Gastrocnemius medialis (tissue), 4 donors: ENCODE measurements at regions not wholly inside any gene's neighbourhood (a gene's known extent, or its start where the extent isn't known, plus 50 kb on each side); places are given as distances from the start of the nearest gene placed in this dataset.

Experiments
- ATAC-seq, 2 donors: fragments of 150-250 bp; one replicate each; pipeline ENCODE4 v1.9.1; 2016
- DNase-seq, 2 donors: peaks; one replicate each; pipeline ENCODE4 v3.0.0-alpha.2; 2019
- H3K27ac ChIP-seq, 4 donors: fragments of 200-600 bp; sonication (generic); 1 replicate in 1 of 4; 2 replicates in 3 of 4; pipeline ENCODE4 v1.5.1; 2016 to 2018; ENCODE audit warnings: mild to moderate bottlenecking in 2 of 4, moderate library complexity in 1 of 4
- H3K27me3 ChIP-seq, 3 donors: fragments of 200-600 bp; sonication (generic) in 2 of 3; 1 replicate in 1 of 3; 2 replicates in 2 of 3; pipeline versions ENCODE4 v1.5.1 to v1.6.0; 2016 to 2019; ENCODE audit warnings: mild to moderate bottlenecking in 1 of 3, moderate library complexity in 1 of 3
- H3K36me3 ChIP-seq, 2 donors: fragments of 200-600 bp; sonication (generic) in 1 of 2; one replicate each; pipeline ENCODE4 v1.5.1; 2017 to 2018
- H3K4me1 ChIP-seq, 2 donors: fragments of 200-600 bp; sonication (generic) in 1 of 2; one replicate each; pipeline ENCODE4 v1.5.1; 2016 to 2017; ENCODE audit warnings: mild to moderate bottlenecking in 2 of 2
- H3K4me3 ChIP-seq, 4 donors: fragments of 200-600 bp; sonication (generic) in 3 of 4; 1 replicate in 1 of 4; 2 replicates in 3 of 4; pipeline ENCODE4 v1.5.1; 2016 to 2019; ENCODE audit warnings: mild to moderate bottlenecking in 2 of 4
- H3K9me3 ChIP-seq, 3 donors: fragments of 200-600 bp; sonication (generic) in 2 of 3; 1 replicate in 1 of 3; 2 replicates in 2 of 3; pipeline ENCODE4 v1.5.1; 2016 to 2019
- POLR2A ChIP-seq, 2 donors: fragments of 450-650 bp; IDR thresholded peaks; one replicate each; pipeline ENCODE4 v1.6.1; 2017; ENCODE audit warnings: antibody characterized with exemption in 2 of 2, mild to moderate bottlenecking in 2 of 2, moderate library complexity in 2 of 2
- in situ Hi-C, 4 donors: fragments of 200-750 bp; cut with MboI; loops; one replicate each; pipeline versions ENCODE4 v1.15.0 to v1.8.0; 2017; ENCODE audit warnings: low sequenced_read_pairs in 4 of 4
- intact Hi-C: fragments of 100-400 bp; cut with DNase I; formaldehyde crosslinking; loops from one replicate; pipeline ENCODE4 v1.15.1; 2023; ENCODE audit warnings: low total_unique reads
- TF ChIP-seq, protein P1 (sequence below), 5 experiments: fragments of 450-650 bp in 3 of 5; fragments of 200-600 bp in 2 of 5; sonication (generic) in 2 of 5; IDR thresholded peaks in 4 of 5; conservative IDR thresholded peaks in 1 of 5; 1 replicate in 4 of 5; 2 replicates in 1 of 5; pipeline ENCODE4 v1.5.1; 2016 to 2019; ENCODE audit warnings: antibody characterized with exemption in 5 of 5, mild to moderate bottlenecking in 3 of 5, moderate library complexity in 3 of 5

DNA sequence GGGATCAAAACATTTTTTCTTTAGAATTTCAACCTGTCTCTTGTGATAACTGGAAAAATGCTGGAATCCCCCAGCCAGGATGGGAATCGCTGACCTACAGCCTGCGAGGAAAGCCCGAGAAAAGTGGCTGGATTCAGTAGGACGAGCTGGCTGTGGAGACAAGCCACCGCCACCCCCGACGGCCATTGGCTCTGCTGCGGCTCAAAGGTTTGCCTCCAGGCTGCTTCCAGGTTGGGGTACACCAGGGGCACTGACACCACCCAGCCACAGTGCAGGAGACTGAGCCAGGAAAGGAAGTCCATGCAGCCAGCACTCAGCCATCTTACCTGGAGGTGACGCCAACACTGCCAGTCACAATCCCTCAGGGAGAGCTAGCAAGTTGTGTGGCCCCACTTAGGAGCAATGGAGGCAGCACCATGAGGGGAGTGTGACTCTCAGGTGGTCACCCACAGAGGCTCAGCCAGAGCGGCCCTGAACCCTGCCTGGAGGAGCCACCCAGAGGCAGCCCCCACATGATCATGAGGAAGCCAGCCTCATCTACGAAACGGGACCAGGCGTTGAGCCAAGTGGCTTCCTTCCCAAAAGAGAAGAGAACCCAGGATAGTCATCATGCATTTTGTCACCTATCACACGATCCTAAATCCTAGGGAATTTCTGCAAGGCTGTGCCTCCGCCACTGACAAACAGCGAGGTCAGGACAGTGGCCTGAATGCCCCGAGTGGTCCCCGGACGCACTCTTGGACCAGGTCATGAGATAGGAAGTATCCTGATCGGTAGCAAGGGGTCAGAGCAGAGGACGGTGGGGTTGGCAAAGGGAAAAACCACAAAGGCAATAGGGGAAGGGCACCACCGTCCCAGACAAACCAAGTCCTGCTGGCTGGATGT is 84.8 kb downstream of the RBFOX3 start:
- no peak overlapping the region for H3K4me3 ChIP-seq
- H3K9me3 ChIP-seq = no peaks in the 10 kb centered on the region
- no peak overlapping the region for H3K27ac ChIP-seq
- H3K4me1 ChIP-seq = no peaks in the 10 kb centered on the region
- in situ Hi-C loops = no loop called here
- DNase-seq = no peak
- intact Hi-C loops = no loop called here
- H3K36me3 ChIP-seq = no peaks in the 10 kb centered on the region
- TF ChIP-seq, protein P1, sequence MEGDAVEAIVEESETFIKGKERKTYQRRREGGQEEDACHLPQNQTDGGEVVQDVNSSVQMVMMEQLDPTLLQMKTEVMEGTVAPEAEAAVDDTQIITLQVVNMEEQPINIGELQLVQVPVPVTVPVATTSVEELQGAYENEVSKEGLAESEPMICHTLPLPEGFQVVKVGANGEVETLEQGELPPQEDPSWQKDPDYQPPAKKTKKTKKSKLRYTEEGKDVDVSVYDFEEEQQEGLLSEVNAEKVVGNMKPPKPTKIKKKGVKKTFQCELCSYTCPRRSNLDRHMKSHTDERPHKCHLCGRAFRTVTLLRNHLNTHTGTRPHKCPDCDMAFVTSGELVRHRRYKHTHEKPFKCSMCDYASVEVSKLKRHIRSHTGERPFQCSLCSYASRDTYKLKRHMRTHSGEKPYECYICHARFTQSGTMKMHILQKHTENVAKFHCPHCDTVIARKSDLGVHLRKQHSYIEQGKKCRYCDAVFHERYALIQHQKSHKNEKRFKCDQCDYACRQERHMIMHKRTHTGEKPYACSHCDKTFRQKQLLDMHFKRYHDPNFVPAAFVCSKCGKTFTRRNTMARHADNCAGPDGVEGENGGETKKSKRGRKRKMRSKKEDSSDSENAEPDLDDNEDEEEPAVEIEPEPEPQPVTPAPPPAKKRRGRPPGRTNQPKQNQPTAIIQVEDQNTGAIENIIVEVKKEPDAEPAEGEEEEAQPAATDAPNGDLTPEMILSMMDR (IDR thresholded peaks at IDR 0.05 in 4 of 5, conservative IDR thresholded peaks at IDR 0.05 in 1 of 5) = no peak
- no peak for TF ChIP-seq POLR2A (IDR thresholded peaks at IDR 0.05)
- peaks cover 24 to 49% (median 42%) of the 10 kb centered on the region in 3 donors for H3K27me3 ChIP-seq
- no peak for ATAC-seq

DNA sequence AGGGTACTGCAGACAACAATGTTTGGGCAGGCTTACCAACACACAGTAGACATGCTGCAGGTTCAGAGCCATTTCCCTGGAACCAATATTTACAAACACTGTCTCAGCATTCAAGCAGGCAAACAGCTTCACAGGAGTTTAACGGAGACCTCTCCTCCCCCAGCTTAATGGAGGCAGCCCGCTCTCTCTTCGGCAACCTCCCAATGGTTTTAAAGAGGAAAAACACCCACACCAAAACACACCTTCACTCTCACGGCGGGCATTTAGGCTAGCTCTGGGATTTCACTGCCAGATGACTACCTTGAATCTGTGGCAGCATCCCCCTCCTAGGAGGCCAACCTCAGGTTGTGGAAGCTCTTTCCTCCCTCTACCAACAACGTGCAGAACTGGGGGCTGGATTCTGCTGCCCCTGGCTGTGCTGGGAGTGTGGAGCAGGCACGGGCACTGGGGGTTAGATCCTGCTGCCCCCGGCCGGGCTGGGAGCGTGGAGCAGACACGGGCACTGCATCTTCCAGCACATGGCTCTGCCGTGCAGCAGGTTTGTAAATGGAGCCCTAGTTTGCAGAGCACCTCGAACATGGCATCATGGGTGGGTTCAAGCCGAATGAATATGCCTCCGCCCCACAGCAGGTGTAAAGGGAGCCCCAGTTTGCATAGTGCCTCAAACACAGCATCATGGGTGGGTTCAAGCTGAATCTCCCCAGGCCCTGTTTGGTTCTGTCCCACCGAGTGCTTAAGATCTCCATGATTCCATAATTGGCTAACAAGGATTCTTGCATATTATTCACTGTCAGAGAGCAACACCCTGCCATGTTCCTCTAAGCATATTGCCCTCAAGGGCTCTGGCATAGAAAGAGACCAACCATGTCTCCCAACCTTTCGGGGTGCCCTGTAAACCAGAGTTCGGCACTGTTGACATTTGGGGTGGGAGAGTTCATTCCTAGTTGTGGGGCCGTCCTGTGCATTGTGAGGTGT is 86.4 kb downstream of the RBFOX3 start:
- Histone ChIP-seq H3K4me1 (no peaks in the 10 kb centered on the region), H3K9me3 (no peaks in the 10 kb centered on the region), H3K27ac (no peak overlapping the region), H3K36me3 (no peaks in the 10 kb centered on the region), H3K4me3 (no peak overlapping the region), H3K27me3 (peaks cover 39 to 48% (median 47%) of the 10 kb centered on the region in 3 donors)
- in situ Hi-C loops = no loop called here
- intact Hi-C loops = no loop called here
- ATAC-seq (no peak), DNase-seq (no peak)
- no peak for TF ChIP-seq POLR2A (IDR thresholded peaks at IDR 0.05)
- TF ChIP-seq, protein P1 (IDR thresholded peaks at IDR 0.05 in 4 of 5, conservative IDR thresholded peaks at IDR 0.05 in 1 of 5) = no peak

DNA sequence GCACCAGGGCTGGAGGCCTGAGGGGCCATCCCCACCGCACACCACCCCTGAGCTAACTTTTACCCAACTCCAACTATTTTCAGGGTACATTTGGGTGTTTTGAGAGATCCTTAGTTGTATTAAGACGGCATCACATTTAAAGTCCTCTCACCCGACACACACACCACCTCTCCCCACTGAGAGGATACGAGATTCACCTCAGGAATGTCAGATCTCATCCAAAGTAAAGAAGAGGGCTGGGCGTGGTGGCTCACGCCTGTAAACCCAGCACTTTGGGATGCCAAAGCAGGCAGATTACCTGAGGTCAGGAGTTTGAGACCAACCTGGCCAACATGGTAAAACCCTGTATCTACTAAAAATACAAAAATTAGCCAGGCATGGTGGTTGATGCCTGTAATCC is 88.4 kb downstream of the RBFOX3 start:
- DNase-seq (no peak), ATAC-seq (no peak)
- in situ Hi-C loops = no loop called here
- Histone ChIP-seq H3K9me3 (no peaks in the 10 kb centered on the region), H3K4me1 (no peaks in the 10 kb centered on the region), H3K27me3 (peaks cover 47 to 53% (median 50%) of the 10 kb centered on the region in 3 donors), H3K36me3 (no peaks in the 10 kb centered on the region), H3K27ac (no peak overlapping the region), H3K4me3 (no peak overlapping the region)
- TF ChIP-seq, protein P1 (IDR thresholded peaks at IDR 0.05 in 4 of 5, conservative IDR thresholded peaks at IDR 0.05 in 1 of 5) = no peak
- no peak for TF ChIP-seq POLR2A (IDR thresholded peaks at IDR 0.05)
- intact Hi-C loops = no loop called here

DNA sequence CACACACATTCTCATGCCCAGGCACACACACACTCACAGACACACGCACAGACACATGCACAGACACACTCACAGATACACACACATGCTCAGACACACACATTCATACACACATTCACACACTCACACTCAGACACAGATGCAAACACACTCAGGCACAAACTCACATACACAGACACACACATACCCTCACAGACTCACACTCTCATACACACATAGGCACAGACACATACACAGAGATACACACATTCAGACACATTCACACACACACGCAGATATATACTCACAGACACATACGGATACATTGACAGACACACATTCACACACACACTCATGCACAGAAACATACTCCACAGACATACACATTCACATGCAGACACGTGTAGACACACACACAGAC is 89.6 kb downstream of the RBFOX3 start:
- Histone ChIP-seq H3K27ac (no peak overlapping the region), H3K4me1 (no peaks in the 10 kb centered on the region), H3K27me3 (peaks cover 47 to 53% (median 47%) of the 10 kb centered on the region in 3 donors), H3K36me3 (no peaks in the 10 kb centered on the region), H3K9me3 (no peaks in the 10 kb centered on the region), H3K4me3 (no peak overlapping the region)
- DNase-seq (no peak), ATAC-seq (no peak)
- in situ Hi-C loops = no loop called here
- intact Hi-C loops = no loop called here
- TF ChIP-seq, protein P1 (IDR thresholded peaks at IDR 0.05 in 4 of 5, conservative IDR thresholded peaks at IDR 0.05 in 1 of 5) = no peak
- TF ChIP-seq POLR2A (IDR thresholded peaks at IDR 0.05) = no peak
